ENCODE measurements at regions not wholly inside any gene's neighbourhood (a gene's known extent, or its start where the extent isn't known, plus 50 kb on each side); places are given as distances from the start of the nearest gene placed in this dataset.

DNA sequence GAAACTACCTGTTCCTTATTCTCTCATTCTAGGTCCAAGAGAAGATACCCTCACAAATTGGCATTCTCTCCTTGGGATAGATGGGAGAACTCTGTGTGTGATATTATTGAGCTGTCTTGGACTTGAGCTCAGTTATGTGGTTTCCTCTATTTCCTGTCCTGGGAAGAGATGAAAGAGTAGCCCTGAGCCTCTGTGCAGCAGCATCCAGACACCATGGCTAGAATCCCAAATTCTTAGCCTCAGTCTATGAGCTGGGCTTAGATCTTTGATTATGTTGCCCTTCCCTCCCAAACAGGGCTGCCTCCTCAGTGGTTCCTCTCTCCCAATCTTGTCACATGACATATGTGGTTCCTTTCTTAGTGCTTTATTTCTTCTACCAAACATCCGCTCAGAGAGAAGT is 290.7 kb downstream of the SPRY2 start:
- no peak for TF ChIP-seq CTCF (optimal IDR thresholded peaks at IDR 0.05 in 1 of 3, IDR thresholded peaks at IDR 0.05 in 1 of 3, conservative IDR thresholded peaks at IDR 0.05 in 1 of 3; ENCODE audit: extremely low read depth in 1 of 3, insufficient read depth in 2 of 3, low read length in 3 of 3)
- TF ChIP-seq EZH2 (IDR thresholded peaks at IDR 0.05; ENCODE audit: low read length) = no peak

Measured in keratinocyte (primary cell).